DLD1 (cell line): ENCODE measurements at regions not wholly inside any gene's neighbourhood (a gene's known extent, or its start where the extent isn't known, plus 50 kb on each side); places are given as distances from the start of the nearest gene placed in this dataset.

Source experiments
- in situ Hi-C: cut with HindIII; loops from 2 replicates; pipeline ENCODE4 v1.10.0; 2017; ENCODE audit warnings: low sequenced_read_pairs

DNA sequence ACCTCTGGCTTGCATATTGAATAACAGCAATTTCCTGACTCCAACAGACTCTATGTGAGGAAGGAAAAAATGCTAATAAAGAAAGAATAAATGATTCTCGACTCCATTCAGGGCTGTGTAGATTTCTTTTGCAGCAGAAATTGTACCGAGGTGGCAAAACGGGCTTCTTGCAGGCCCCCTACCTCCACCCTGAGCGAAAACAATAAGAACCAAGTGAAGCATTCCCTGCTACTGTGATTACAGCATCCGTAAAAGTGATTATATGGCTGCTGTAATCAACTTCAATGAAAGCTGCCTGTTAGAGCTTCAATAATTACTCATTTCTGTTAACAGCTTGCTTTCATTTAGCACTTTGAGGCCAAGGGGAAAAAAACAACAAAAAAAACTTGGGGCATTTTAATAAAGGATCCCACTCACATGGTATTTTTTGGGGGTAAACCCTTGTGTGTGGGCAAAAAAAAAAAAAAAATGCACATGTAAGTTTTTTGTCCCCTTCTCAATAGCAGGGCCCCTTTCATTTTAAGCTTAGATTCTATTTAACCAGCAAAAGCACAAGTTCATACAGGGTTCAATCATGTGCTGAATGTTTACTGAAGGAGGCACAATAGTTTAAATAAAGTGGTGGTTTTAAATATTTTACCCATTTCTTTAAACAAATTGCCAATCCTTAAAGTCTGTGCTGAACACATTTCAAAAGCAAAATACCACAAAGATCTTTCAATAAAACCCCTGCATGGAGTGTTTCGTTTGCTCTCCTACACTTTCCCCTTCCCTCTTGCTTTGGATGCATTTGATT, 271.6 kb downstream of the LMO4 start:
- in situ Hi-C loops = no loop called here

DNA sequence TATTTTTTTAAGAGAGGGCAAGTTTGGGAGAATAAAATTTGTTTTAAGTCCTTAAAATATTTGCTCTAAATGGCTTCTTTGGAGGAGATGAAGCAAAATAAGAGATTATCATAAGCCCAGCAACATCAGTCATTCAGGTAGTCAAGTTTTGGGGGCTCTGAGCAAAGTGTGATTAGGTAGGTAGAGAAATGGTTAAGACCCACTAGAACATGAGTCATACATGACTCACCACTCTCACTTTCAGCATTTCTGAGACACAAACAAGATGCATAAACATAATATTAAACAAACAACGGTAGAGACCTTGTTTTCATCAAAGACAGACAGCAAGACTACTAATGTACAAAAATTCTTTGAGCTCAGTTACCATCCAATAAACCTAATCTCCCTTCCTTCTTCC, 272.2 kb downstream of the LMO4 start:
- in situ Hi-C loops = no loop called here

DNA sequence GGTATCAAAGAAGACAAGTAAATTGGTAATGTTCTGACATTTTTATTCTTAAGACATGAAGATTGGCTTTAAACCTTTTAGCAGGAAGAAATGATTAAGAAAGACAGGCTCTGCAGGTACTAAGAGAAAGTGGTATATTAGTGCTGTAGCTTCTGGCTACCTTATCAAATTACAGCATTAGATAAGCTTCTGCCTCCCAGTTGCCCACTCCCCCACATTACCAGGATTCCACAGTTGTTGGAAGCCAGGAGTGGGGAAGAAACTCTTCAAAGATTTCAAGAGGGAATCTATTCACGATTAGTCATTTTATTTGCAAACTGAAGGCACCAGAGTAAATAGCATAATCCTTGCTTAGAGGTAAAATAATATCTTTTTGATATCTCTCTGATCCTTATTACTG, 274.9 kb downstream of the LMO4 start:
- in situ Hi-C loops = no loop called here

DNA sequence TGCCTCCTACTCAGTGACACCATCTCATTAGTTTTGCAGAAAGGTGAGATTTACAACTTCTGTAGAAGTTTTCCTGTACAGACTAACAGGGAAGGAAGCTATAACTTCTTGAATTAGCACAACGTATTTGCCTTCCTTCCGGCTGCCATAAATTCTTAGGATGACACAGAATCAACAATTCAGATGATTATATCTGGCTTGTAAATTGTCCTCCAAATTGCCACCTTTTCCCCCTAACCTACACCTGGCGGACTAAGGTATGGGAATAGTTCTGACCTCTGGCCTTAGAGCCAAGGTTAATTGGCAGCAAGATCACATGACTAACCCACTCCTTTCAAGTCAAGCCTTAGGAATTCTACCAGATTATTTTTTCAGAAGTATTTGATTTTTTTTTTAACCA, 284.3 kb downstream of the LMO4 start:
- in situ Hi-C loops = no loop called here

DNA sequence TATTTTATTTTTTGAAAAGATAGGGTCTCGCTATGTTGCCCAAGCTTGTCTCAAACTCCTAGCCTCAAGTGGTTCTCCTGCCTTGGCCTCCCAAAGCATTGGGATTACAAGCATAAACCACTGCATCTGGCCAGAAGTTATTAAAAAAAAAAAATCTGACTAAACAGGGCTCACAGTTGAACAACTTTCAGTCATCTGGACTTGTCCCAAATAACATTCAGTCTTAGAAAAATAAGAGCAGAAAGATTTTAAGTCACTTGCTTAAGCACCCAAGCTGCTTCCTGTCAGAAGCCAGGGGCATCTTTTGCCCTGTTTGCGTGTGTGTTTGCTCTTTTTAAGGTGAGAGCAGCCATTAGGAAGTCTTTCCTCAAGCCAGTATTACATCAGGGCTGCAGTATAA, 286.8 kb downstream of the LMO4 start:
- in situ Hi-C loops = no loop called here

DNA sequence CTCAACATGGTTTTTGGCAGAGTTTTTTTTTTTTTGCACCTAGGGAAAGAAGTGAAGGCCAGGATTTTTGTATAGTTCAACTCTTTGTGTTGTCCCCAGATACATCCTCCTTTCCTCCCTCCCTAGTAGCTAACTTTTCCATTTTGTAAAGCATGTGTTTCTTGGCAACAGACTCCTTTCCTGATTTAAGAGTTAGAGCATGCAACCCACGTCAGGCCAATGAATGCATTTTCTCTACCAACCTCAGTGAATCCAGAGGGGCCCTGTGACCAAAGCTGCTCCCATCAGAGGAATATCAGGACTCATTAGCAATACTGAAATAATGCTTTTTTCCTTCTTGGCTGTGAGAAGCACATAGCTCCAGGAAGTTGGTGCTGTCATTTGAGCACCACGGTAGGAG, 287.2 kb downstream of the LMO4 start:
- in situ Hi-C loops = no loop called here

DNA sequence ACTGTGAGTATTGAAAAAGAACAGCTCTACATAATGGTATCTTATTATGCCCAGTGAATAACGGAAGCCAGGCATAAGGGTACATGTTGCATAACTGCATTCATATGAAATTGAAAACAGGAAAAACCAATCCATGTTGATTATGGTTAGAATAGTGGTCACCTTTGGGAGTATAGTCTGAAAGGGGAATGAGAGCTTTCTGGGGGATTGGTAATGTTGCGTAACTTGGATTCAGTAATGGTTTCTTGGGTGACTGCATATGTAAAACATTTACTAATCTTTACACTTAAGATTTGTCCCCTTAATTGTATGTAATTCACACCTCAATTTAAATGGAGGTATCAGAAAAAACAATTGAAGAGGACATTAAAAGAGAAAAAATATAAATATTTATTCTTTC, 292.1 kb downstream of the LMO4 start:
- in situ Hi-C loops = no loop called here

DNA sequence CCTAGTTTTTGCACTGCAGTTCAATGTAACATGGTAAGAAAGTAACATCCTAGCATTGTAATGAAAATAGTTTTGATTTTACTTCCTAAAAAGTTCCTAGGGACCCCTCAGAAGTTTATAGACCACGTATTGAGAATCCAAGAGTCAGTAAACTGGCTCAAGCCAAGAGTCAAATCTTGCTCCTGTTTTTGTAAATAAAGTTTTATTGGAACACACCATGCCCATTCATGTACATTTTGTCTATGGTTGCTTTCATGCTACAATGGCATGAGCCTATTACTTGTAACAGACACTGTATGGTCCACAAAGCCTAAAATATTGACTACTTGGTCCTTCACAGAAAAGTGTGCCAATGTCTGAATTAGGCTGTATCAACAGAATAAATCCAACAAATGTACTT, 301.0 kb downstream of the LMO4 start:
- in situ Hi-C loops = no loop called here

DNA sequence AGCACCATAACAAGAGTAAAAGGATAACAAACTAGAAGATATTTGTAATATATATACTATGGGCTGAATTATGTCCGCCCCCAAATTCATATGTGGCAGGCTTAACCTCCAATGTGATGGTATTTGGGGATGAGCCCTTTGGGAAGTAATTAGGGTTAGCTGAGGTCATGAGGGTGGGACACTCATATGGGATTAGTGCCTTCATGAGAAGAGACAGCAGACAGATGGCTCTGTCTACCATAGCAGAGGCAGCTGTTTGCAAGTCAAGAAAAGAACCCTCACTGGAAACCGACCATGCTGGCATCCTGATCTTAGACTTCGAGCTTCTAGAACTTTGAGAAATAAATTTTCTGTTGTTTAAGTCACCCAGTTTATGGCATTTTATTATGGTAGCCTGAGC, 303.6 kb downstream of the LMO4 start:
- in situ Hi-C loops = no loop called here

DNA sequence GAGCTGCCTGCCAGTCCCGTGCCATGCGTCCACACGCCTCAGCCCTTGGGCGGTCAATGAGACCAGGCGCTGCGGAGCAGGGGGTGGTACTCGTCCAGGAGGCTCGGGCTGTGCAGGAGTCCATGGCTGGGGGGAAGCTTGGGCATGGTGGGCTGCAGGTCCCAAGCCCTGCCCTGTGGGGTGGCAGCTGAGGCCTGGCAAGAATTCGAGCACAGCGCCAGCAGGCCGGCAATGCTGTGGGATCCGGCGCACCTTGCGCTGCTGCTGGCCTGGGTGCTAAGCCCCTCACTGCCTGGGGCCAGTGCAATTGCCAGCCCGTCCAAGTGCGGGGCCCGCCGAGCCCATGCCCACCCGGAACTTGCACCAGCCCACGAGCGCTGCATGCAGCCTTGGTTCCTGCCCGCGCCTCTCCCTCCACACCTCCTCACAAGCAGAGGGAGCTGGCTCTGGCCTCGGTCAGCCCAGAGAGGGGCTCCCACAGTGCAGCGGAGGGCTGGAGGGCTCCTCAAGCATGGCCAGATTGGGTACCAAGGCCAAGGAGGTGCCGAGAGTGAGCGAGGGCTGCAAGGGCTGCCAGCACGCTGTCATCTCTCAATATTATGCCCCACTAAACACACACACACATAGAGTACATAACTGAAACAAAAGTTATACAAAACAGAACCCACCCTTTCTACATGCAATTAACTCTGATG, 307.7 kb downstream of the LMO4 start:
- in situ Hi-C loops = no loop called here

DNA sequence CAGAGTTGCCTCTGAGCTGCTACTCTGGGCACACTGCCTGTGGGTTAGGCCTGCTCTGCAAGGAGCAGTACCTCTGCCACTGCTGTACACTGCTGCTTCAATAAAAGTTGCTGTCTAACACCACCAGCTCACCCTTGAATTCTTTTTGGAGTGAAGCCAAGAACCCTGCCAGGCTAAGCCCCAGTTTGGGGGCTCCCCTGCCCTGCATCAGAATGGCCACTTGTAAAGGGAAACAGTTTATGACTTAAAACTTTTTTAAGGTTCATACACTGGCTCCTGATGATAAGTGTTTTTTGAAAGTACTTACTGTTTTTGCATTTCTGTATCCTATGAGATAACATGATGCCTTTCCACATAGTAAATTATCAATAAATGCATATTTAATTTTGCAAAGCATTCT, 310.0 kb downstream of the LMO4 start:
- in situ Hi-C loops = no loop called here

DNA sequence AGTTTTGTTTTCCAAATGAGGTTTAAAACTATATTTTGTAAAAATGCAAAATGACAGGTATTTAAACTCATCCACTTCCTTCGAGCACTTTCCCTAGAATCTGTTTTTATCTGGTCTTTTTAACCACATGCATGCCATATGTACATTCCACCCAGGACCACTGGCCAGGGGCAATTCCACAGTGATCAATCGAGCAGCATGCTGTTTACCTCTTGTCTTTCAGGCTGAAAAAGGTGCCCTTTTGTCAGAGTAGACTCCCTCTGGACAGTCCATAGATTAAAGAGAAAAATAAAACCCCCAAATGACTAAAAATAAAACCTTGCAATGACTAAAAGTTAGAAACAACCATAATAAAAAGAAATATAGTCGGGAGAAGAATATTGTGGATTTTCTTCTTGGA, 313.3 kb downstream of the LMO4 start:
- in situ Hi-C loops = no loop called here

DNA sequence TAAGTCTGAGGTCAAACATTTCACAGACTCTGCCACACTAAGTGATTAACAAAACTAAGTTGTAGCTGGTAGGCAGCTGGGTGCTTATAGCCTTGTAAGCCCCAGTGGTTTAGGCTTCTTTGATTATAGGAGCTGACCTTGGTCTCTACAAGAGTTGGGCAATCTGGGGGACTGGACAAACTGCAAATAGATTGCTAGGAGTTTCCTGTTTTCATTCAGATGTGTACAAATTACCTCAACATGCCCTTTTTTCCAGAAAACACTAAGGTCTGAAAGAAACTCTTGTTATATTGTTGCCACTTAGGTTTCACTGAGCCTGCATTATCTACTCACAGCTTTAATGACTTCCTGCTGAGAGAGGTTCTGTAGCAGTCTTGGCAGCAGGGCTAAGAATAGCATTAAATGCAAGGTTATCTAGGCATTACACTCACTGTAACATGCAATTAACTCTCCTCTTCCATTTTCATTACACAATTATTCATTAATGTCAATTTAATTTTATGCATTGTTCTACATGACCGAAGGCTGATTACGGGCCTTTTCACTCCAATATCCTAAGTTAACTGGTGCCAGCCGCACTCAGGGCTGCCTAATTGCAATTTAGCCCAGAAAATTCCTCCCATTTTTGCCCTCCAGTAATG, 314.0 kb downstream of the LMO4 start:
- in situ Hi-C loops = no loop called here

DNA sequence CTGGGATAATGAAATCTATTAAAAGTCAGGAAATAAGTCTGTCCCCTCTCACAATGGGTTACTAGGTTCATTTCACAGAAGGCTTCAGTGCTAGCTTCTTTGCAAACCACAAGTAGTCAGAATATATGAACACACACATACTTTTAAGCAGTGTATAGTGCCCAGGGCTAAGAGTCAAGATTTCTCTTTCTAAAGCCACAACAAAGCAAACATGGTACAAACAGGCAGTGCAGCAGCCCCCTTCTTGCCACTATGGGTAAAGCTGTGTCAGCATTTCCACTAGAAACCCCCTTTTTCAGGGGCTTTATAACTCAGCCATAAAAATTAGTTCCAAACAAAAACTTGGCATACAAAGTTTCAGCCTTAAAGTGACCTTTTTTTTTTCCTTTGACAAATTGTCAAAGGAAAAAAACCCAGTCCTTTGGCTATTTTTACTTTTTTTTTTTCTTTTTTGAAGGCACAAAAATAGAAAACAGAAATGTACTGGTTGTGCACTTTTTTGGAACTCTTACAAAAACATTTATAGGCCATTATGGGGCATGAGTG, 315.4 kb downstream of the LMO4 start:
- in situ Hi-C loops = no loop called here

DNA sequence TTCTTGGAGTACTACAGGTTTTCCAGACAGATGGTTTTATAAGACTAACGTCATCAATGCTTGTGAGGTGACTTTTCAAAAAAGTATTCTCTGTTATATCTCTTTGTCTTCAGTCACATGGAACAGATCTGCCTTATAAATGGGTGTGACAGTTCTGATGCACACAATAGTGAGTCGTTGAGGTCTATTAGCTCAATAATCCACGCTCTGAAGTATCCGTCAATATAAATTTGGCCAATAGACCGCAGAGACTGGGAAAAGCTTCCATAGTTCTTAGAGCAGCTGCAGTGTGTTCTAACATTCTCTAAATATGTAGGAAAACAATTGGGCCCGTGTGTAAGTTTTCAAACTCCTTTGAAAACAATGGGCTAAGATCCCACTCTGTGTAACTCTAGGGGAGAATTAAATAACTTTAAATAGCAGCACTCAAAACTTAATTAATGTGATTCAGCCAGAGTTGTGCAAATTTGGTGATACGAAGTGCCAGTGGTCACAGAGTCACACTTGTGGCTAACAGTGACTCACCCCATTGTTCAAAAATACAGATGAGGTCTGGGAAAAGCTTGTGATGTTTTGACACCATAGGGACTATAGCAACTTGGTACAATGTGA, 316.0 kb downstream of the LMO4 start:
- in situ Hi-C loops = no loop called here

DNA sequence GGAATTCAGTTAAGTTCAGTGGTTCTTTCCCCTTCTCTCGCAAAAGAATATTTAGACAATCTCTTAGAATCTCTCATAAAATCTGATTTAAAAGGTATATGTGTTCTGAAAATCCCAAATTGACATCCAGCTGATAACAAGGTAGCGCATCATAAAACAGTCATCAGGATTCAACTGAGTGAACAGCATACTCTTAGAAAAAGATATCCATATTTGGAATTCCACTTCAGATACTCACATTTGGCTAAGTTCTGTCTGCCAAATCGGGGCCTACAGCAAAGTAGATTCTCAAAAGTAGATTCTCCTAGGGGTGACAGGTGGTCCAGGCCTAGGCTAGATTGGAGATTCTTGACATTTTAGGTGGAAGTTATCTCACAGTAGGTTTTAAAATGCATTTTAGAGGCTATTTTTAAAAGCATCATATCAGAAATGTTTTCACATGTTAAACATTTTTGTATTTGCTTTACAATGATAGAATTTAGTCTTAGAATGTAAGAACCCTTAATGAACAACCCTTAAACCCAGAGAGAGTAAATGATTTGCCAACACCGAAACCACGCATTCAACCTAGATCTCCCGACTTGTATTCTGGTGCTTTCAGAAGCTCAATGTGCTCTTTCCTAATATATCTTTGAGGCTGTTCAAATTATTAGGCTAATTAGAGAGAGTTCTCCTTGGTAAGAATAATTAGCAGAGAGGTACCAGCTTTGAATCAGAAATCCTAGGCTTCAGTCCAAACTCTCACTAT, 318.9 kb downstream of the LMO4 start:
- in situ Hi-C loops = no loop called here

DNA sequence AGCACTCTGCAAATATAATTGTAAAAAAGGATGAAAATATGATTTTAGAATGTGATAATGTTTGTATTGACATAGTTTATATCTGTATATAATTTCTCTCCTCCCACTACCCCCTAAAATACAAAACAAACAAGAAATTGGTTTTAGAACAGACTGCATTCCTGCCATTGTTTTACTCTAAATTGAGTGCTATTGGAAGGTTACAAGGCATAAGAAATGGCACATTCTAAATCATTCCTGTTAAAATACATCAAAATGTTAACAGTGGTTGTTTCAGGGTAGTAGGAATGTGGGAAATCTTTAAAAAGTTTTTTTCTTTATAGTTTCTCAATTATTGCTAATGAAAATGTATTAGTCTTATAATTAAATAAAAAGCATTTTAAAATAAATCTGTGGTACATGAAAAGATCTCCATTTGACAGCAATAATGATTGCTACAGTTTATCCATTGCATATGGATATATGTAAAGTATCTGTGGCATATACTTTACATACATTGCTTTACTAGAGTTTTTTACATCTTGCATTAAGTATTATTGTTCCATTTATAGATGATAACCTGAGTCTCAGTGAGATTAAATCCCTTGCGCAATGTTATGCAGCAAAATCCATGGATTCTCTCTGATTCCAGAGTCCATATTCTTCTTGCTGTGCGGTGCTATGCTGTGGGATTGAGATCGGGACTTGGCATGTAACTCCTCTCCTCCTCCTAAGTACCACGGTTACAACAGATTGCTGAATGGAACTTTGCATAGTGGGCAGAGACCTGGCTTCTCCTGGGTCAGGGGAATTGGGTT, 319.8 kb downstream of the LMO4 start:
- in situ Hi-C loops = no loop called here

DNA sequence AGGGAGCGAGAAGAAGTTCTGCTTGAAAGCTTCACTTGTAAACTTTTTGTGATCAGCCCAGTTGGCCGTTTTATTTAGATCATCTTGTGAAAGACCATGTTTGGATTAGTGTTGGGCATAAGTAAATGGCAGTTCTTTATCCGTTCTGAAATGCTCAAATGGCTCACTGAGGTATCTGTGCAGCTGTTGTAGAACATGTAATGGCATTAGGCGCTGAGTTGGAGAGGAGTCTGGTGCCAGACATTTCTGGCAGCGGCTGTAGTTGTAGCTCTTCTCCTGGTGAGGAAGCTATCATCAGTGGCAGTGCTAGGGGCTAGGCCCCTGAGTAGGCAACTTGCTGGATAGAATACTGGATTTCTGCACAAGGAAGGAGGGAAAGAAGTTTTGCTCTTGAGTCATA, 321.6 kb downstream of the LMO4 start:
- in situ Hi-C loops = no loop called here

DNA sequence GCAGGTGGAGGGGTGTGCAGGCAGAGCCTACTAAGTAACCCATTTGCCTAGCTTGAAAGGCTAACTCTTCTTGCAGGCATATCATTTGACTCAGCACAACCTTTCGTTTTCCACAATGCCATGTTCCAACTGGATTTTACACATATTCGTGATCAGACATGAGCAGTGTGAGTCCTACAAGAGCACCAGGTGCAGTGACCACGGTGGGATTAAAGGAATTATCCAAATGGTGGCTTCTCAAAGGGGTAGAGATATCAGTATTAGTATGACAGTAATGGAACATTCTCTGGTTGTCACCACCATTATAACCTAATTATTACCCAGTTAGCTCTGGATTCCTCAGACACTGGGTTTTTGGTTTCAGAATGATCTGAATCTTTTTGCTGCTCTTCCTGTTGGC, 323.5 kb downstream of the LMO4 start:
- in situ Hi-C loops = no loop called here

DNA sequence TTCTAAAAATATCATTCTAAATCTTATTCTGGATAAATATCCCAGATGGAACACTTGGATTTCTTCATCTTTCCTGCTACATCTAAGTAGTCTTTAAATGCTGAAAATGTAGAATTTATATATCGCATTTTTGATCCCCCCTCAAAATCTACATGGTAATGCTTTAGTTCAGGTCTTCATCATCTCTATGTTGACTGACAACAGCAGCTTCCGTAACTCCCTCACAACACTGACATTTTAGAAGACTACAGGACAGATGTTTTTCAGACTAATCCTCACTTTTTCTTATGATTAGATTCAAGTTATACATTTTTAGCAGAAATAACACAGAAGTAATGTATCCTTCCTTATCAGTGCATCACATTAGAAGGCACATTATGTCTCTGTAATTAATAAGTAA, 336.5 kb downstream of the LMO4 start:
- in situ Hi-C loops = no loop called here
